ENCODE measurements at regions not wholly inside any gene's neighbourhood (a gene's known extent, or its start where the extent isn't known, plus 50 kb on each side); places are given as distances from the start of the nearest gene placed in this dataset.

DNA sequence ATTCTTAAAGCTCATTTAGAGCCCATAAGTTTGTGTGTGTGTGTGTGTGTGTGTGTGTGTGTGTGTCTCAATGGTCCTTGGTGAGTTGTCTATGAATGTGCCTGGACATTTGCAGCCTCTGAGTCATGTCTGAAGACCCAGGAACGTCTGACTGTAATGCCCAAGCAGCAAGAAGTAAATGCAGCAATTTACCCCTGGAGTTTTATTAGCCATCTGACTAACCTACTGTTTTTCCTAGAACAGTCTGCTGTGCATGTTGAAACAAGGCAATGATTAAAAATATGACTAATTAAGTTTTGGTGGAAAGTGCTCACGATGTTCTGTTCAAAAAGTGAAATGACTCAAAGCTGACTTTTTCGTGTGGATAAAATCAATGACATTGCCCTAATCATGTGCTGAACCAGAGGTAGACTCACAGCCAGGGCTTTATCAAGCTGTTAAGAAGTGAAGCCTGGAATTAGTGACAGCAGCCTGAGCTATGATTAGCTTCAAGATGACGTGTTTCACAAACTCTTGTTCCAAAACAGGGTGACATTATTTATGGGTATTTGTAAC is 201.6 kb downstream of the CPE start:
- TF ChIP-seq CTCF (IDR thresholded peaks at IDR 0.05) (no peak), POLR2A (IDR thresholded peaks at IDR 0.05) (no peak)

All from heart left ventricle (tissue), 13 donors.